Activated CD8-positive, alpha-beta memory T cell treated with anti-CD3 and anti-CD28 coated beads, Interleukin-2, amount 10 ng/mL, durations not matched to agents 7 days and 5 days (primary cell): ENCODE measurements at regions not wholly inside any gene's neighbourhood (a gene's known extent, or its start where the extent isn't known, plus 50 kb on each side); places are given as distances from the start of the nearest gene placed in this dataset.
"Not testable (repeated sequence)": the region's sequence is repeated elsewhere in the genome, so short reads cannot be mapped to it uniquely, and the experiment has no call there.

Experiments
- ATAC-seq: fragments of 150-1000 bp; cut with Tn5 transposase; one replicate; pipeline ENCODE4 v1.10.0; 2021; ENCODE audit warnings: moderate library complexity
- CTCF ChIA-PET: fragments of 350-600 bp; sonication (Branson Sonifier 250); formaldehyde crosslinking; loops from one replicate; lab custom pipeline; 2021; ENCODE audit warnings: antibody characterized with exemption; lab: Charles Lee
- DNase-seq: peaks from one replicate; pipeline ENCODE4 v3.0.0-alpha.2; 2020
- H3K27ac Mint-ChIP-seq: one replicate; pipeline ENCODE4 v1.8.0; 2021; ENCODE audit warnings: mild to moderate bottlenecking, mixed read lengths
- H3K27me3 Mint-ChIP-seq: one replicate; pipeline ENCODE4 v1.8.0; 2021; ENCODE audit warnings: mixed read lengths
- H3K36me3 Mint-ChIP-seq: one replicate; pipeline ENCODE4 v1.8.0; 2021; ENCODE audit warnings: mild to moderate bottlenecking, mixed read lengths
- H3K4me1 Mint-ChIP-seq: one replicate; pipeline ENCODE4 v1.8.0; 2021; ENCODE audit warnings: mixed read lengths
- H3K4me3 Mint-ChIP-seq: one replicate; pipeline ENCODE4 v1.8.0; 2021; ENCODE audit warnings: mild to moderate bottlenecking, moderate library complexity, mixed read lengths
- H3K9me3 Mint-ChIP-seq: one replicate; pipeline ENCODE4 v1.8.0; 2022; ENCODE audit warnings: low read depth, mixed read lengths

GRCh38 chr2:187610450-187610849 is 56.2 kb upstream of the TFPI start:
- H3K4me1 Mint-ChIP-seq, H3K9me3 Mint-ChIP-seq, H3K4me3 Mint-ChIP-seq, H3K36me3 Mint-ChIP-seq, ATAC-seq, CTCF ChIA-PET, DNase-seq, H3K27ac Mint-ChIP-seq, H3K27me3 Mint-ChIP-seq: not testable (repeated sequence)

- no peak overlapping the region for H3K4me3 Mint-ChIP-seq
- H3K27ac Mint-ChIP-seq: no peak overlapping the region
- no peaks in the 10 kb centered on the region for H3K36me3 Mint-ChIP-seq
- DNase-seq: no peak
- CTCF ChIA-PET: no interaction called here
- H3K9me3 Mint-ChIP-seq: no peaks in the 10 kb centered on the region
- no peak for ATAC-seq
- H3K27me3 Mint-ChIP-seq: no peaks in the 10 kb centered on the region
- no peaks in the 10 kb centered on the region for H3K4me1 Mint-ChIP-seq
Measured at GRCh38 chr2:187612857-187613256, 58.6 kb upstream of the TFPI start.

- no peak for ATAC-seq
- CTCF ChIA-PET: no interaction called here
- Mint-ChIP-seq H3K4me1 (no peaks in the 10 kb centered on the region), H3K27me3 (no peaks in the 10 kb centered on the region), H3K36me3 (no peaks in the 10 kb centered on the region), H3K27ac (no peak overlapping the region), H3K4me3 (no peak overlapping the region), H3K9me3 (no peaks in the 10 kb centered on the region)
- DNase-seq: no peak
Measured at GRCh38 chr2:187614756-187615155, 60.5 kb upstream of the TFPI start.

- no peaks in the 10 kb centered on the region for H3K27me3 Mint-ChIP-seq
- ATAC-seq: no peak
- H3K36me3 Mint-ChIP-seq: no peaks in the 10 kb centered on the region
- no peak overlapping the region for H3K27ac Mint-ChIP-seq
- no peak overlapping the region for H3K4me3 Mint-ChIP-seq
- H3K4me1 Mint-ChIP-seq: no peaks in the 10 kb centered on the region
- no peaks in the 10 kb centered on the region for H3K9me3 Mint-ChIP-seq
- CTCF ChIA-PET: no interaction called here
- DNase-seq: no peak
Measured at GRCh38 chr2:187615364-187615763, 61.1 kb upstream of the TFPI start.

- H3K36me3 Mint-ChIP-seq: no peaks in the 10 kb centered on the region
- H3K4me1 Mint-ChIP-seq: no peaks in the 10 kb centered on the region
- ATAC-seq (no peak), DNase-seq (no peak)
- H3K9me3 Mint-ChIP-seq: no peaks in the 10 kb centered on the region
- CTCF ChIA-PET: no interaction called here
- no peaks in the 10 kb centered on the region for H3K27me3 Mint-ChIP-seq
- no peak overlapping the region for H3K27ac Mint-ChIP-seq
- no peak overlapping the region for H3K4me3 Mint-ChIP-seq
Measured at GRCh38 chr2:187615902-187616301, 61.7 kb upstream of the TFPI start.

- Mint-ChIP-seq H3K4me3 (no peak overlapping the region), H3K27ac (no peak overlapping the region), H3K27me3 (no peaks in the 10 kb centered on the region), H3K4me1 (no peaks in the 10 kb centered on the region), H3K9me3 (no peaks in the 10 kb centered on the region), H3K36me3 (no peaks in the 10 kb centered on the region)
- DNase-seq (no peak), ATAC-seq (no peak)
- CTCF ChIA-PET: no interaction called here
Measured at GRCh38 chr2:187617120-187617519, 62.9 kb upstream of the TFPI start.

DNA sequence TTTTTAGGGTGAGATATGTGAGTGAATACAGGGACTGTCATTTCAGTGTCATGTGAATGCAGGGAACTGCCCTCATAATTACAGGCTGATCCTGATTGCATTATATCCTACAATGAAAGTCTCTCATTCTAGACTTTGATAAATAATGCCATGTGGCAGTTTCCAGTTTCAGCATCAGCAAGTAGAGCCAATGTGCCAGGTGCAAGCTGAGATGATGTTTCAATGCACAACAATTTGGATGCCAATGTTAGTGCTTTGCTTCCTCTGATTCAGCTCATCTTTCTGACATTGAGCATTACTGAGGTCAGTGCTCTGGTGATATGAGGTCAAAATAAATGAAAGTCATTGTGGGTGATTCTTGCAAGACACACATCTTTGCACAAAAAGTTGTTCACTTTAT is 63.7 kb upstream of the TFPI start:
- H3K4me1 Mint-ChIP-seq: no peaks in the 10 kb centered on the region
- H3K27me3 Mint-ChIP-seq: no peaks in the 10 kb centered on the region
- ATAC-seq (no peak), DNase-seq (no peak)
- CTCF ChIA-PET: no interaction called here
- no peak overlapping the region for H3K27ac Mint-ChIP-seq
- H3K36me3 Mint-ChIP-seq: no peaks in the 10 kb centered on the region
- H3K9me3 Mint-ChIP-seq: no peaks in the 10 kb centered on the region
- H3K4me3 Mint-ChIP-seq: no peak overlapping the region

GRCh38 chr2:187618813-187619212 is 64.6 kb upstream of the TFPI start:
- no peak overlapping the region for H3K4me3 Mint-ChIP-seq
- CTCF ChIA-PET: no interaction called here
- H3K27me3 Mint-ChIP-seq: no peaks in the 10 kb centered on the region
- no peaks in the 10 kb centered on the region for H3K36me3 Mint-ChIP-seq
- no peaks in the 10 kb centered on the region for H3K4me1 Mint-ChIP-seq
- no peak overlapping the region for H3K27ac Mint-ChIP-seq
- no peaks in the 10 kb centered on the region for H3K9me3 Mint-ChIP-seq
- no peak for ATAC-seq
- no peak for DNase-seq

DNA sequence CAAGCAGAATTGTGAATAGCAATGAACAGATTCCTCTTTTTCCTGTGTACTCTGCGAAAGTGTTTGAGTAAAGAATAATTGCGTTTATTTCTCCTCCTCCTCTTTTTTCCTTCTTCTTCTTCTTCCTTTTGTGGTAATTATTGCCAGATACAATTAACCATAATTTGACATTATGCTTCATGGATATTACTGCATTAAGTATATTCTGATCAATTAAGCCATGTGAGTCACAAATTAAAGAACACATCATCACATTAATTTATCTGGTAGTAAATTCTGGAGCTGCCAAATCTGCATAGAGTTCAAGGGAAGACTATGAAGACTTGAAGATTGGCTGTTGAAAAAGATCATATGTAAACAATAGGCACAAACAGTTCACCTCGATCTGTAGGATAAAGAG is 72.9 kb upstream of the TFPI start:
- CTCF ChIA-PET: no interaction called here

DNA sequence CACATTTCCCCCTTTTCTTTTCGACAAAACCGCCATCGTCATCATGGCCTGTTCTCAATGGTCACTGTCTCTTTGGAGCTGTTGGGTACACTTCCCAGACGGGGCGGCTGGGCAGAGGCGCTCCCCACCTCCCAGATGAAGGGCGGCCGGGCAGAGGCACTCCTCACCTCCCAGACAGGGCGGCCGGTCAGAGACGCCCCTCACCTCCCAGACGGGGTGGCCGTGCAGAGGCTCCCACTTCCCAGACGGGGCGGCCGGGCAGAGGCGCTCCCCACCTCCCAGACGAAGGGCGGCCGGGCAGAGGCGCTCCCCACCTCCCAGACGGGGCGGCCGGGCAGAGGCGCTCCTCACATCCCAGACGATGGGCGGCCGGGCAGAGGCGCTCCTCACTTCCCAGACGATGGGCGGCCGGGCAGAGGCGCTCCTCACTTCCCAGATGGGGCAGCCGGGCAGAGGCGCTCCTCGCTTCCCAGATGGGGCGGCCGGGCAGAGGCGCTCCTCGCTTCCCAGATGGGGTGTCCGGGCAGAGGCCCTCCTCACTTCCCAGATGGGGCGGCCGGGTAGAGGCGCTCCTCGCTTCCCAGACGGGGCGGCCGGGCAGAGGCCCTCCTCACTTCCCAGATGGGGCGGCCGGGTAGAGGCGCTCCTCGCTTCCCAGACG is 82.6 kb upstream of the TFPI start:
- H3K36me3 Mint-ChIP-seq, H3K27me3 Mint-ChIP-seq, H3K4me1 Mint-ChIP-seq, H3K27ac Mint-ChIP-seq, H3K9me3 Mint-ChIP-seq, DNase-seq, ATAC-seq, H3K4me3 Mint-ChIP-seq, CTCF ChIA-PET: not testable (repeated sequence)

More for the DNA sequence above, 72.9 kb upstream of the TFPI start:
- H3K9me3 Mint-ChIP-seq: peaks cover 6% of the 10 kb centered on the region
- no peak overlapping the region for H3K27ac Mint-ChIP-seq
- no peak overlapping the region for H3K4me3 Mint-ChIP-seq
- no peaks in the 10 kb centered on the region for H3K4me1 Mint-ChIP-seq
- H3K36me3 Mint-ChIP-seq: no peaks in the 10 kb centered on the region
- no peak for ATAC-seq
- H3K27me3 Mint-ChIP-seq: no peaks in the 10 kb centered on the region
- no peak for DNase-seq

- ATAC-seq, CTCF ChIA-PET, H3K4me3 Mint-ChIP-seq: not testable (repeated sequence)
Measured at GRCh38 chr2:187637392-187637740, 83.1 kb upstream of the TFPI start.

DNA sequence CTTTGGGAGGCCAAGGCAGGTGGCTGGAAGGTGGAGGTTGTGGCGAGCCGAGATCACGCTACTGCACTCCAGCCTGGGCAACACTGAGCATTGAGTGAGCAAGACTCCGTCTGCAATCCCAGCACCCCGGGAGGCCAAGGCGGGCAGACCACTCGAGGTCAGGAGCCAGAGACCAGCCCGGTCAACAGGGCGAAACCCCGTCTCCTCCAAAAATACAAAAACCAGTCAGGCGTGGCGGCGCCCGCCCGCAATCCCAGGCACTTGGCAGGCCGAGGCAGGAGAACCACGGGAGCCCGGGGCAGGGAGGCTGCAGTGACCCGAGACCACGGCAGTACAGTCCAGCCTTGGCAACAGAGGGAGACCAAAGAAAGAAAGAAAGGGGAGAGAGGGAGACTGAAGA is 83.5 kb upstream of the TFPI start:
- H3K36me3 Mint-ChIP-seq, H3K9me3 Mint-ChIP-seq, H3K27ac Mint-ChIP-seq, H3K27me3 Mint-ChIP-seq, H3K4me1 Mint-ChIP-seq, DNase-seq, ATAC-seq, CTCF ChIA-PET, H3K4me3 Mint-ChIP-seq: not testable (repeated sequence)

More at GRCh38 chr2:187637392-187637740, 83.1 kb upstream of the TFPI start:
- H3K36me3 Mint-ChIP-seq, H3K4me1 Mint-ChIP-seq, H3K9me3 Mint-ChIP-seq, H3K27ac Mint-ChIP-seq, H3K27me3 Mint-ChIP-seq, DNase-seq: not testable (repeated sequence)

GRCh38 chr2:187638840-187639239 is 84.6 kb upstream of the TFPI start:
- ATAC-seq: no peak

DNA sequence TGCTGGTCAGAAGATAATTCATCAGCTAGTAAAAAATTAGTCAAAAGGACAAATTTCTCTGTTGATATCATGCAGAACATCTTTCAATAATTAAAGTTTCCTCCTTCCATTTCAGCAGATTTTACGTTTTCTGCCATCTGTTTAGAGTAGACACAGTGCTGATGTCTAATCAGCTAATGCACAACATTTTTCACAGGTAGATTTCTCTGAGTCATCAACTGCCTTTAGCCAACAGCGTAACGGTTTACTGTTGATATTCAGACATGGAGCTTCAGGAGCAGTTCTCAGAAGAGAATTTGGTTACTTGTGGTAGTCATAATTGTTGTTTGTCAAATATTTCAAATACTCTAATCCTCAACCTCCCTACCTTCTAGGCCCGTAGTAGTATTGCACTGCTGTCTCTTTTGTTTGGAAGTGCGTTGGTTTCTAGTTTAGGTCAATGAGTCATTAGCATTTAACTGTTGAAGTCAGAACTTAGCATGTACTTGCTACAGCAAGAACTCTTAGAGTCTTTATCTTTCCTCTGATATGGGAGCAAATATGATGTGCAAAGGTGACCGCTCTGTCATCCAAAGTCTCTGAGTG is 86.8 kb upstream of the TFPI start:
- H3K9me3 Mint-ChIP-seq: no peaks in the 10 kb centered on the region
- no peak for DNase-seq
- no peaks in the 10 kb centered on the region for H3K4me1 Mint-ChIP-seq
- no peaks in the 10 kb centered on the region for H3K36me3 Mint-ChIP-seq
- CTCF ChIA-PET: no interaction called here
- no peaks in the 10 kb centered on the region for H3K27me3 Mint-ChIP-seq
- no peak overlapping the region for H3K4me3 Mint-ChIP-seq
- no peak overlapping the region for H3K27ac Mint-ChIP-seq
- no peak for ATAC-seq

More at GRCh38 chr2:187638840-187639239, 84.6 kb upstream of the TFPI start:
- H3K4me3 Mint-ChIP-seq: no peak overlapping the region
- peaks cover 4% of the 10 kb centered on the region for H3K9me3 Mint-ChIP-seq
- H3K4me1 Mint-ChIP-seq: no peaks in the 10 kb centered on the region
- H3K27ac Mint-ChIP-seq: no peak overlapping the region
- no peaks in the 10 kb centered on the region for H3K36me3 Mint-ChIP-seq
- DNase-seq: no peak
- CTCF ChIA-PET: no interaction called here
- no peaks in the 10 kb centered on the region for H3K27me3 Mint-ChIP-seq
